ENCODE measurements at regions not wholly inside any gene's neighbourhood (a gene's known extent, or its start where the extent isn't known, plus 50 kb on each side); places are given as distances from the start of the nearest gene placed in this dataset.

- Histone ChIP-seq H3K36me3 (no peaks in the 10 kb centered on the region), H3K27me3 (ENCODE audit: low read depth) (no peaks in the 10 kb centered on the region), H3K27ac (no peak overlapping the region), H3K4me3 (no peak overlapping the region), H3K9me3 (no peaks in the 10 kb centered on the region), H3K4me1 (no peaks in the 10 kb centered on the region)
- TF ChIP-seq CTCF (IDR thresholded peaks at IDR 0.05): no peak
- intact Hi-C loops (cut with DNase I): no loop called here
- DNase-seq (no peak), ATAC-seq (no peak)
These were observed 498.7 kb downstream of the BCL11A start for GRCh38 chr2:60054571-60055340.

GRCh38 chr2:60053791-60054190 lies 499.7 kb downstream of the BCL11A start:
- Histone ChIP-seq H3K4me3 (no peak overlapping the region), H3K9me3 (no peaks in the 10 kb centered on the region), H3K4me1 (no peaks in the 10 kb centered on the region), H3K27ac (no peak overlapping the region), H3K36me3 (no peaks in the 10 kb centered on the region), H3K27me3 (ENCODE audit: low read depth) (no peaks in the 10 kb centered on the region)
- intact Hi-C loops (cut with DNase I): no loop called here
- DNase-seq (no peak), ATAC-seq (no peak)
- TF ChIP-seq CTCF (IDR thresholded peaks at IDR 0.05): no peak

- no peak overlapping the region for H3K27ac ChIP-seq
- intact Hi-C loops (cut with DNase I): no loop called here
- H3K9me3 ChIP-seq: no peaks in the 10 kb centered on the region
- ATAC-seq: no peak
- DNase-seq: no peak
- TF ChIP-seq CTCF (IDR thresholded peaks at IDR 0.05): no peak
- no peaks in the 10 kb centered on the region for H3K36me3 ChIP-seq
- no peak overlapping the region for H3K4me3 ChIP-seq
- H3K27me3 ChIP-seq (ENCODE audit: low read depth): no peaks in the 10 kb centered on the region
- no peaks in the 10 kb centered on the region for H3K4me1 ChIP-seq
These were observed 500.9 kb downstream of the BCL11A start for GRCh38 chr2:60052601-60053000.

- DNase-seq (no peak), ATAC-seq (no peak)
- no peak overlapping the region for H3K4me3 ChIP-seq
- H3K36me3 ChIP-seq: no peaks in the 10 kb centered on the region
- intact Hi-C loops (cut with DNase I): no loop called here
- H3K27ac ChIP-seq: no peak overlapping the region
- no peaks in the 10 kb centered on the region for H3K4me1 ChIP-seq
- H3K27me3 ChIP-seq (ENCODE audit: low read depth): no peaks in the 10 kb centered on the region
- H3K9me3 ChIP-seq: no peaks in the 10 kb centered on the region
- no peak for TF ChIP-seq CTCF (IDR thresholded peaks at IDR 0.05)
These were observed 501.5 kb downstream of the BCL11A start for GRCh38 chr2:60051991-60052390.

GRCh38 chr2:60047944-60048525 lies 505.4 kb downstream of the BCL11A start:
- DNase-seq (no peak), ATAC-seq (no peak)
- no peak for TF ChIP-seq CTCF (IDR thresholded peaks at IDR 0.05)
- no peak overlapping the region for H3K27ac ChIP-seq
- no peaks in the 10 kb centered on the region for H3K4me1 ChIP-seq
- no peaks in the 10 kb centered on the region for H3K27me3 ChIP-seq (ENCODE audit: low read depth)
- no peak overlapping the region for H3K4me3 ChIP-seq
- no peaks in the 10 kb centered on the region for H3K36me3 ChIP-seq
- no peaks in the 10 kb centered on the region for H3K9me3 ChIP-seq
- intact Hi-C loops (cut with DNase I): no loop called here
